HG03378 (cell line): ENCODE measurements at regions not wholly inside any gene's neighbourhood (a gene's known extent, or its start where the extent isn't known, plus 50 kb on each side); places are given as distances from the start of the nearest gene placed in this dataset.
"Not testable (repeated sequence)": the region's sequence is repeated elsewhere in the genome, so short reads cannot be mapped to it uniquely, and the experiment has no call there.

Experiments used
- ATAC-seq: cut with Tn5 transposase; IDR thresholded peaks from one replicate; pipeline ENCODE4 v1.9.1; 2021; ENCODE audit warnings: mild to moderate bottlenecking, moderate library complexity; ENCODE audit not compliant: unreplicated experiment

- ATAC-seq: no peak
These were observed 50.7 kb upstream of the C12orf71 start for GRCh38 chr12:27133022-27133590.

- no peak for ATAC-seq
These were observed 58.1 kb upstream of the C12orf71 start for GRCh38 chr12:27140478-27140969.

- ATAC-seq: no peak
These were observed 59.8 kb upstream of the C12orf71 start for GRCh38 chr12:27142101-27142721.

GRCh38 chr12:27143256-27144069 lies 61.1 kb upstream of the C12orf71 start:
- ATAC-seq: no peak

GRCh38 chr12:27145725-27146124 lies 63.3 kb upstream of the C12orf71 start:
- ATAC-seq: not testable (repeated sequence)

GRCh38 chr12:27148373-27148772 lies 66.0 kb upstream of the C12orf71 start:
- ATAC-seq: no peak

GRCh38 chr12:27148791-27149190 lies 66.4 kb upstream of the C12orf71 start:
- no peak for ATAC-seq

- no peak for ATAC-seq
These were observed 69.1 kb upstream of the C12orf71 start for GRCh38 chr12:27151479-27151878.

- ATAC-seq: no peak
These were observed 75.9 kb upstream of the C12orf71 start for GRCh38 chr12:27158297-27158696.

GRCh38 chr12:27161458-27162228 lies 79.3 kb upstream of the C12orf71 start:
- peak; percentile 94 for ATAC-seq

GRCh38 chr12:27162229-27162537 lies 79.8 kb upstream of the C12orf71 start:
- no peak for ATAC-seq

GRCh38 chr12:27163048-27163715 lies 80.8 kb upstream of the C12orf71 start:
- no peak for ATAC-seq

GRCh38 chr12:27163894-27164293 lies 80.2 kb upstream of the STK38L start:
- ATAC-seq: no peak

GRCh38 chr12:27164330-27165040 lies 79.6 kb upstream of the STK38L start:
- no peak for ATAC-seq

GRCh38 chr12:27165958-27166357 lies 78.1 kb upstream of the STK38L start:
- ATAC-seq: not testable (repeated sequence)

GRCh38 chr12:27171494-27171893 lies 72.6 kb upstream of the STK38L start:
- ATAC-seq: not testable (repeated sequence)

GRCh38 chr12:27176765-27177164 lies 67.3 kb upstream of the STK38L start:
- no peak for ATAC-seq

- no peak for ATAC-seq
These were observed 66.4 kb upstream of the STK38L start for GRCh38 chr12:27177706-27178105.

- no peak for ATAC-seq
These were observed 65.8 kb upstream of the STK38L start for GRCh38 chr12:27178255-27178654.

GRCh38 chr12:27178723-27179399 lies 65.2 kb upstream of the STK38L start:
- no peak for ATAC-seq
